GM23338 (cell line): ENCODE measurements at regions not wholly inside any gene's neighbourhood (a gene's known extent, or its start where the extent isn't known, plus 50 kb on each side); places are given as distances from the start of the nearest gene placed in this dataset.

Experiments
- ATAC-seq: fragments of 200-7000 bp; cut with Tn5 transposase; 3 replicates; pipeline ENCODE4 v1.9.1; 2020
- DNase-seq: peaks from one replicate; pipeline ENCODE4 v3.0.0-alpha.2; 2015; ENCODE audit warnings: low spot score
- H2AFZ ChIP-seq: fragments of 200-600 bp; sonication (generic); 2 replicates; pipeline ENCODE4 v1.8.0; 2016; ENCODE audit warnings: antibody characterized with exemption, mild to moderate bottlenecking, moderate library complexity
- H3F3A ChIP-seq: fragments of 200-600 bp; sonication (generic); replicated peaks from 2 replicates; pipeline ENCODE4 v1.8.0; 2017; ENCODE audit warnings: antibody characterized with exemption, mixed run types, low read depth
- H3K27ac ChIP-seq: fragments of 200-600 bp; sonication (generic); 2 replicates; pipeline ENCODE4 v1.6.1; 2016; ENCODE audit warnings: low read depth
- H3K27me3 ChIP-seq: fragments of 200-600 bp; sonication (generic); 2 replicates; pipeline ENCODE4 v1.8.0; 2016; ENCODE audit warnings: mild to moderate bottlenecking, mixed run types, moderate library complexity; ENCODE audit not compliant: insufficient read depth
- H3K36me3 ChIP-seq: fragments of 200-600 bp; sonication (generic); 2 replicates; pipeline ENCODE4 v1.8.0; 2016; ENCODE audit warnings: mild to moderate bottlenecking; ENCODE audit not compliant: insufficient read depth
- H3K4me1 ChIP-seq: fragments of 200-600 bp; sonication (generic); 2 replicates; pipeline ENCODE4 v1.8.0; 2016; ENCODE audit warnings: mild to moderate bottlenecking, moderate library complexity; ENCODE audit not compliant: insufficient read depth
- H3K4me2 ChIP-seq: fragments of 200-600 bp; sonication (generic); 2 replicates; pipeline ENCODE4 v1.7.1; 2017; ENCODE audit warnings: mixed run types
- H3K4me3 ChIP-seq: fragments of 200-600 bp; sonication (generic); 2 replicates; pipeline ENCODE4 v1.6.1; 2016; ENCODE audit warnings: mixed run types
- H3K79me2 ChIP-seq: fragments of 200-600 bp; sonication (generic); replicated peaks from 2 replicates; pipeline ENCODE4 v1.8.0; 2017; ENCODE audit warnings: mild to moderate bottlenecking; ENCODE audit not compliant: insufficient read depth
- H3K9me2 ChIP-seq: fragments of 200-600 bp; sonication (generic); 2 replicates; pipeline ENCODE4 v1.8.0; 2017; ENCODE audit not compliant: insufficient read depth
- H4K20me1 ChIP-seq: fragments of 200-600 bp; sonication (generic); replicated peaks from 2 replicates; pipeline ENCODE4 v1.8.0; 2017; ENCODE audit warnings: mild to moderate bottlenecking; ENCODE audit not compliant: insufficient read depth
- H3K27ac Mint-ChIP-seq: 2 replicates; pipeline ENCODE4 v1.8.0; 2020; ENCODE audit warnings: inconsistent platforms, mild to moderate bottlenecking, moderate library complexity, mixed read lengths
- H3K27me3 Mint-ChIP-seq: 3 replicates; pipeline ENCODE4 v1.8.0; 2022; ENCODE audit warnings: low read depth, mild to moderate bottlenecking, moderate library complexity, mixed read lengths, inconsistent platforms; ENCODE audit not compliant: insufficient read depth, poor library complexity
- H3K36me3 Mint-ChIP-seq: 3 replicates; pipeline ENCODE4 v1.8.0; 2021; ENCODE audit warnings: low read depth, mild to moderate bottlenecking, inconsistent platforms, moderate library complexity, mixed read lengths
- H3K4me1 Mint-ChIP-seq: 3 replicates; pipeline ENCODE4 v1.8.0; 2020; ENCODE audit warnings: mild to moderate bottlenecking, inconsistent platforms, mixed read lengths
- H3K4me3 Mint-ChIP-seq: 3 replicates; pipeline ENCODE4 v1.8.0; 2021; ENCODE audit warnings: moderate library complexity, mild to moderate bottlenecking, inconsistent platforms, mixed read lengths
- H3K9me3 Mint-ChIP-seq: 3 replicates; pipeline ENCODE4 v1.8.0; 2020; ENCODE audit warnings: moderate library complexity, mild to moderate bottlenecking, inconsistent platforms, mixed read lengths
- CREB1 ChIP-seq: fragments of 250-450 bp; sonication (Bioruptor Pico); IDR thresholded peaks from 2 replicates; pipeline ENCODE4 v1.5.0; 2020; ENCODE audit warnings: low read depth, mild to moderate bottlenecking, moderate library complexity
- EZH2 ChIP-seq: fragments of 200-600 bp; sonication (generic); IDR thresholded peaks from one replicate; pipeline ENCODE4 v1.8.0; 2017; ENCODE audit warnings: antibody characterized with exemption, mild to moderate bottlenecking, low read depth; ENCODE audit not compliant: unreplicated experiment
- EZH2phosphoT487 ChIP-seq: fragments of 200-600 bp; sonication (generic); IDR thresholded peaks from one replicate; pipeline ENCODE4 v1.8.1; 2018; ENCODE audit warnings: antibody characterized with exemption; ENCODE audit not compliant: unreplicated experiment
- JUNB ChIP-seq: IDR thresholded peaks from one replicate; pipeline ENCODE4 v1.6.1; 2016; ENCODE audit warnings: antibody characterized with exemption; ENCODE audit not compliant: unreplicated experiment
- NANOG ChIP-seq: IDR thresholded peaks from 2 replicates; pipeline ENCODE4 v1.6.1; 2016; ENCODE audit warnings: antibody characterized with exemption, borderline replicate concordance
- POLR2AphosphoS5 ChIP-seq: IDR thresholded peaks from 2 replicates; pipeline ENCODE4 v1.6.1; 2016; ENCODE audit warnings: antibody characterized with exemption, low read depth
- STAT1 ChIP-seq: IDR thresholded peaks from one replicate; pipeline ENCODE4 v1.6.1; 2016; ENCODE audit warnings: antibody characterized with exemption; ENCODE audit not compliant: unreplicated experiment
- ZNF114 ChIP-seq: fragments of 250-450 bp; sonication (Bioruptor Pico); IDR thresholded peaks from 2 replicates; pipeline ENCODE4 v1.5.0; 2020; ENCODE audit warnings: mild to moderate bottlenecking, moderate library complexity
- ZNF331 ChIP-seq: fragments of 250-450 bp; sonication (Bioruptor Pico); IDR thresholded peaks from 2 replicates; pipeline ENCODE4 v1.5.0; 2020; ENCODE audit warnings: low read depth, mild to moderate bottlenecking, moderate library complexity
- TF ChIP-seq, protein P1 (sequence below): IDR thresholded peaks from 2 replicates; pipeline ENCODE4 v1.6.1; 2016; ENCODE audit warnings: antibody characterized with exemption
- TF ChIP-seq, protein P2 (sequence below), 2 experiments: fragments of 200-600 bp in 1 of 2; sonication (generic) in 1 of 2; conservative IDR thresholded peaks; 2 replicates each; pipeline versions ENCODE4 v1.5.1 to v1.6.1; 2016 to 2017; ENCODE audit warnings: antibody characterized with exemption in 2 of 2, low read depth in 2 of 2, mild to moderate bottlenecking in 2 of 2, moderate library complexity in 1 of 2
- TF ChIP-seq, protein P3 (sequence below): fragments of 250-450 bp; sonication (Bioruptor Pico); IDR thresholded peaks from 2 replicates; pipeline ENCODE4 v1.5.0; 2020; ENCODE audit warnings: mild to moderate bottlenecking, moderate library complexity
- TF ChIP-seq, protein P4 (sequence below): IDR thresholded peaks from one replicate; pipeline ENCODE4 v1.6.1; 2018; ENCODE audit warnings: antibody characterized with exemption; ENCODE audit not compliant: unreplicated experiment

DNA sequence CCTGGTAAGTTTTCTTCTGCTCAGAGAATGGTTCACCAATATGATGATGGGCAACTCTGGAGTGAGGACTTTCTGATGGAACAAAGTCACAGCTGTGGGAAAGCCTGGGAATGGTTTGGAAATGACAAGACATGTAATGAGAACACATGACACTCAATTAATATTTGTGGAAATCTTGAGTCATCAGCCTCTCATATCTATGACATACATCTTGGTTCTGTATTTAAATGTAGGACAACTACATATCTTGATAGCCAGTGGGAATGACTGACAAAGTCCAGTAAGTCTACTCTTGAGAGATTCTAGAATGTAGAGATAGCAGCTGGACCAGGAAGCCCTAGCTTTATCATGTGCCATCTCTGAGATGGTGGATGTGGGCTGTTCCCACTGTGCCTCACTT, 85.5 kb downstream of the PALM2AKAP2 start:
- Histone ChIP-seq H2AFZ (no peak overlapping the region), H4K20me1 (no peaks in the 10 kb centered on the region)

More for the DNA sequence above, 85.5 kb downstream of the PALM2AKAP2 start:
- Histone ChIP-seq H3F3A (no peaks in the 10 kb centered on the region), H3K4me2 (no peak overlapping the region), H3K79me2 (no peaks in the 10 kb centered on the region), H3K4me3 (no peak overlapping the region), H3K9me2 (no peaks in the 10 kb centered on the region), H3K4me1 (peaks cover 9% of the 10 kb centered on the region; the same call in 1 of the 2 replicates), H3K36me3 (no peaks in the 10 kb centered on the region), H3K27ac (no peak overlapping the region), H3K27me3 (no peaks in the 10 kb centered on the region)
- H3K27me3 Mint-ChIP-seq = peaks cover 1% of the 10 kb centered on the region
- H3K36me3 Mint-ChIP-seq = no peaks in the 10 kb centered on the region
- no peak overlapping the region for H3K4me3 Mint-ChIP-seq
- H3K9me3 Mint-ChIP-seq = no peaks in the 10 kb centered on the region
- no peak for ATAC-seq
- TF ChIP-seq ZNF331 (CRISPR knock-in tag) (no peak), NANOG (no peak), JUNB (no peak), STAT1 (no peak), EZH2phosphoT487 (no peak), EZH2 (no peak), POLR2AphosphoS5 (no peak), ZNF114 (CRISPR knock-in tag) (no peak), CREB1 (CRISPR knock-in tag) (no peak)
- TF ChIP-seq, protein P1, sequence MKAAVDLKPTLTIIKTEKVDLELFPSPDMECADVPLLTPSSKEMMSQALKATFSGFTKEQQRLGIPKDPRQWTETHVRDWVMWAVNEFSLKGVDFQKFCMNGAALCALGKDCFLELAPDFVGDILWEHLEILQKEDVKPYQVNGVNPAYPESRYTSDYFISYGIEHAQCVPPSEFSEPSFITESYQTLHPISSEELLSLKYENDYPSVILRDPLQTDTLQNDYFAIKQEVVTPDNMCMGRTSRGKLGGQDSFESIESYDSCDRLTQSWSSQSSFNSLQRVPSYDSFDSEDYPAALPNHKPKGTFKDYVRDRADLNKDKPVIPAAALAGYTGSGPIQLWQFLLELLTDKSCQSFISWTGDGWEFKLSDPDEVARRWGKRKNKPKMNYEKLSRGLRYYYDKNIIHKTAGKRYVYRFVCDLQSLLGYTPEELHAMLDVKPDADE = no peak
- TF ChIP-seq, protein P2, sequence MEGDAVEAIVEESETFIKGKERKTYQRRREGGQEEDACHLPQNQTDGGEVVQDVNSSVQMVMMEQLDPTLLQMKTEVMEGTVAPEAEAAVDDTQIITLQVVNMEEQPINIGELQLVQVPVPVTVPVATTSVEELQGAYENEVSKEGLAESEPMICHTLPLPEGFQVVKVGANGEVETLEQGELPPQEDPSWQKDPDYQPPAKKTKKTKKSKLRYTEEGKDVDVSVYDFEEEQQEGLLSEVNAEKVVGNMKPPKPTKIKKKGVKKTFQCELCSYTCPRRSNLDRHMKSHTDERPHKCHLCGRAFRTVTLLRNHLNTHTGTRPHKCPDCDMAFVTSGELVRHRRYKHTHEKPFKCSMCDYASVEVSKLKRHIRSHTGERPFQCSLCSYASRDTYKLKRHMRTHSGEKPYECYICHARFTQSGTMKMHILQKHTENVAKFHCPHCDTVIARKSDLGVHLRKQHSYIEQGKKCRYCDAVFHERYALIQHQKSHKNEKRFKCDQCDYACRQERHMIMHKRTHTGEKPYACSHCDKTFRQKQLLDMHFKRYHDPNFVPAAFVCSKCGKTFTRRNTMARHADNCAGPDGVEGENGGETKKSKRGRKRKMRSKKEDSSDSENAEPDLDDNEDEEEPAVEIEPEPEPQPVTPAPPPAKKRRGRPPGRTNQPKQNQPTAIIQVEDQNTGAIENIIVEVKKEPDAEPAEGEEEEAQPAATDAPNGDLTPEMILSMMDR (conservative IDR thresholded peaks at IDR 0.05; ENCODE audit: low read depth in 2 of 2) = no peak
- TF ChIP-seq, protein P3, sequence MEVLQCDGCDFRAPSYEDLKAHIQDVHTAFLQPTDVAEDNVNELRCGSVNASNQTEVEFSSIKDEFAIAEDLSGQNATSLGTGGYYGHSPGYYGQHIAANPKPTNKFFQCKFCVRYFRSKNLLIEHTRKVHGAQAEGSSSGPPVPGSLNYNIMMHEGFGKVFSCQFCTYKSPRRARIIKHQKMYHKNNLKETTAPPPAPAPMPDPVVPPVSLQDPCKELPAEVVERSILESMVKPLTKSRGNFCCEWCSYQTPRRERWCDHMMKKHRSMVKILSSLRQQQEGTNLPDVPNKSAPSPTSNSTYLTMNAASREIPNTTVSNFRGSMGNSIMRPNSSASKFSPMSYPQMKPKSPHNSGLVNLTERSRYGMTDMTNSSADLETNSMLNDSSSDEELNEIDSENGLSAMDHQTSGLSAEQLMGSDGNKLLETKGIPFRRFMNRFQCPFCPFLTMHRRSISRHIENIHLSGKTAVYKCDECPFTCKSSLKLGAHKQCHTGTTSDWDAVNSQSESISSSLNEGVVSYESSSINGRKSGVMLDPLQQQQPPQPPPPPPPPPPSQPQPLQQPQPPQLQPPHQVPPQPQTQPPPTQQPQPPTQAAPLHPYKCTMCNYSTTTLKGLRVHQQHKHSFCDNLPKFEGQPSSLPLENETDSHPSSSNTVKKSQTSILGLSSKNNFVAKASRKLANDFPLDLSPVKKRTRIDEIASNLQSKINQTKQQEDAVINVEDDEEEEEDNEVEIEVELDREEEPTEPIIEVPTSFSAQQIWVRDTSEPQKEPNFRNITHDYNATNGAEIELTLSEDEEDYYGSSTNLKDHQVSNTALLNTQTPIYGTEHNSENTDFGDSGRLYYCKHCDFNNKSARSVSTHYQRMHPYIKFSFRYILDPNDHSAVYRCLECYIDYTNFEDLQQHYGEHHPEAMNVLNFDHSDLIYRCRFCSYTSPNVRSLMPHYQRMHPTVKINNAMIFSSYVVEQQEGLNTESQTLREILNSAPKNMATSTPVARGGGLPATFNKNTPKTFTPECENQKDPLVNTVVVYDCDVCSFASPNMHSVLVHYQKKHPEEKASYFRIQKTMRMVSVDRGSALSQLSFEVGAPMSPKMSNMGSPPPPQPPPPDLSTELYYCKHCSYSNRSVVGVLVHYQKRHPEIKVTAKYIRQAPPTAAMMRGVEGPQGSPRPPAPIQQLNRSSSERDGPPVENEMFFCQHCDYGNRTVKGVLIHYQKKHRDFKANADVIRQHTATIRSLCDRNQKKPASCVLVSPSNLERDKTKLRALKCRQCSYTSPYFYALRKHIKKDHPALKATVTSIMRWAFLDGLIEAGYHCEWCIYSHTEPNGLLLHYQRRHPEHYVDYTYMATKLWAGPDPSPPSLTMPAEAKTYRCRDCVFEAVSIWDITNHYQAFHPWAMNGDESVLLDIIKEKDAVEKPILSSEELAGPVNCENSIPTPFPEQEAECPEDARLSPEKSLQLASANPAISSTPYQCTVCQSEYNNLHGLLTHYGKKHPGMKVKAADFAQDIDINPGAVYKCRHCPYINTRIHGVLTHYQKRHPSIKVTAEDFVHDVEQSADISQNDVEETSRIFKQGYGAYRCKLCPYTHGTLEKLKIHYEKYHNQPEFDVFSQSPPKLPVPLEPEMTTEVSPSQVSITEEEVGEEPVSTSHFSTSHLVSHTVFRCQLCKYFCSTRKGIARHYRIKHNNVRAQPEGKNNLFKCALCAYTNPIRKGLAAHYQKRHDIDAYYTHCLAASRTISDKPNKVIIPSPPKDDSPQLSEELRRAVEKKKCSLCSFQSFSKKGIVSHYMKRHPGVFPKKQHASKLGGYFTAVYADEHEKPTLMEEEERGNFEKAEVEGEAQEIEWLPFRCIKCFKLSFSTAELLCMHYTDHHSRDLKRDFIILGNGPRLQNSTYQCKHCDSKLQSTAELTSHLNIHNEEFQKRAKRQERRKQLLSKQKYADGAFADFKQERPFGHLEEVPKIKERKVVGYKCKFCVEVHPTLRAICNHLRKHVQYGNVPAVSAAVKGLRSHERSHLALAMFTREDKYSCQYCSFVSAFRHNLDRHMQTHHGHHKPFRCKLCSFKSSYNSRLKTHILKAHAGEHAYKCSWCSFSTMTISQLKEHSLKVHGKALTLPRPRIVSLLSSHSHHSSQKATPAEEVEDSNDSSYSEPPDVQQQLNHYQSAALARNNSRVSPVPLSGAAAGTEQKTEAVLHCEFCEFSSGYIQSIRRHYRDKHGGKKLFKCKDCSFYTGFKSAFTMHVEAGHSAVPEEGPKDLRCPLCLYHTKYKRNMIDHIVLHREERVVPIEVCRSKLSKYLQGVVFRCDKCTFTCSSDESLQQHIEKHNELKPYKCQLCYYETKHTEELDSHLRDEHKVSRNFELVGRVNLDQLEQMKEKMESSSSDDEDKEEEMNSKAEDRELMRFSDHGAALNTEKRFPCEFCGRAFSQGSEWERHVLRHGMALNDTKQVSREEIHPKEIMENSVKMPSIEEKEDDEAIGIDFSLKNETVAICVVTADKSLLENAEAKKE (CRISPR knock-in tag) = no peak
- TF ChIP-seq, protein P4, sequence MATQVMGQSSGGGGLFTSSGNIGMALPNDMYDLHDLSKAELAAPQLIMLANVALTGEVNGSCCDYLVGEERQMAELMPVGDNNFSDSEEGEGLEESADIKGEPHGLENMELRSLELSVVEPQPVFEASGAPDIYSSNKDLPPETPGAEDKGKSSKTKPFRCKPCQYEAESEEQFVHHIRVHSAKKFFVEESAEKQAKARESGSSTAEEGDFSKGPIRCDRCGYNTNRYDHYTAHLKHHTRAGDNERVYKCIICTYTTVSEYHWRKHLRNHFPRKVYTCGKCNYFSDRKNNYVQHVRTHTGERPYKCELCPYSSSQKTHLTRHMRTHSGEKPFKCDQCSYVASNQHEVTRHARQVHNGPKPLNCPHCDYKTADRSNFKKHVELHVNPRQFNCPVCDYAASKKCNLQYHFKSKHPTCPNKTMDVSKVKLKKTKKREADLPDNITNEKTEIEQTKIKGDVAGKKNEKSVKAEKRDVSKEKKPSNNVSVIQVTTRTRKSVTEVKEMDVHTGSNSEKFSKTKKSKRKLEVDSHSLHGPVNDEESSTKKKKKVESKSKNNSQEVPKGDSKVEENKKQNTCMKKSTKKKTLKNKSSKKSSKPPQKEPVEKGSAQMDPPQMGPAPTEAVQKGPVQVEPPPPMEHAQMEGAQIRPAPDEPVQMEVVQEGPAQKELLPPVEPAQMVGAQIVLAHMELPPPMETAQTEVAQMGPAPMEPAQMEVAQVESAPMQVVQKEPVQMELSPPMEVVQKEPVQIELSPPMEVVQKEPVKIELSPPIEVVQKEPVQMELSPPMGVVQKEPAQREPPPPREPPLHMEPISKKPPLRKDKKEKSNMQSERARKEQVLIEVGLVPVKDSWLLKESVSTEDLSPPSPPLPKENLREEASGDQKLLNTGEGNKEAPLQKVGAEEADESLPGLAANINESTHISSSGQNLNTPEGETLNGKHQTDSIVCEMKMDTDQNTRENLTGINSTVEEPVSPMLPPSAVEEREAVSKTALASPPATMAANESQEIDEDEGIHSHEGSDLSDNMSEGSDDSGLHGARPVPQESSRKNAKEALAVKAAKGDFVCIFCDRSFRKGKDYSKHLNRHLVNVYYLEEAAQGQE = no peak
- DNase-seq = no peak
- H3K4me1 Mint-ChIP-seq = peaks cover 15% of the 10 kb centered on the region
- H3K27ac Mint-ChIP-seq = no peak overlapping the region
